ENCODE measurements at regions not wholly inside any gene's neighbourhood (a gene's known extent, or its start where the extent isn't known, plus 50 kb on each side); places are given as distances from the start of the nearest gene placed in this dataset.

GRCh38 chr2:155020246-155020645 lies 321.8 kb downstream of the KCNJ3 start:
- no peak for TF ChIP-seq SP2 (tag by site-specific recombination; IDR thresholded peaks at IDR 0.05)
- no peak for TF ChIP-seq CTCF (tag by site-specific recombination; IDR thresholded peaks at IDR 0.05)
